ENCODE measurements at regions not wholly inside any gene's neighbourhood (a gene's known extent, or its start where the extent isn't known, plus 50 kb on each side); places are given as distances from the start of the nearest gene placed in this dataset.

- Histone ChIP-seq H4K20me1 (ENCODE audit: insufficient read depth) (no peaks in the 10 kb centered on the region), H3K4me1 (ENCODE audit: control insufficient read depth in 1 of 2, insufficient read depth in 2 of 2, low read depth in 1 of 2, low read length in 1 of 2) (no peaks in the 10 kb centered on the region), H3K4me3 (ENCODE audit: low read depth in 2 of 2, low read length in 1 of 2) (no peak overlapping the region), H3K79me2 (ENCODE audit: insufficient read depth) (no peaks in the 10 kb centered on the region), H3K27ac (ENCODE audit: low read depth in 2 of 2, low read length in 1 of 2) (no peak overlapping the region), H3K9me3 (no peaks in the 10 kb centered on the region), H3F3A (replicated peaks; ENCODE audit: insufficient read depth) (no peaks in the 10 kb centered on the region), H3K4me2 (no peak overlapping the region), H3K9me2 (no peaks in the 10 kb centered on the region), H3K27me3 (ENCODE audit: insufficient read depth) (no peaks in the 10 kb centered on the region), H2AFZ (ENCODE audit: low read depth) (no peak overlapping the region), H3K36me3 (replicated peaks in 1 of 2; ENCODE audit: control insufficient read depth in 1 of 2, insufficient read depth in 2 of 2, low read length in 1 of 2) (no peaks in the 10 kb centered on the region), H3K9ac (no peak overlapping the region)
- WGBS (ENCODE audit: low lambda C conversion rate), result 68% methylated on average over 6 of the region's 6 CpGs
- CTCF ChIA-PET, result interaction anchor here (0.7 to 0.8 kb wide), 2 partner anchors 33 to 339 kb away, joined by 3 read pairs; no protein-coding TSS in a partner anchor
- POLR2A ChIA-PET, result no interaction called here
- TF ChIP-seq SIN3A (IDR thresholded peaks at IDR 0.05; ENCODE audit: borderline replicate concordance, low read depth, low read length) (no peak), TEAD4 (IDR thresholded peaks at IDR 0.05; ENCODE audit: borderline replicate concordance, insufficient read depth) (no peak), CTCF (IDR thresholded peaks at IDR 0.05) (no peak), SMC3 (IDR thresholded peaks at IDR 0.05; ENCODE audit: low read depth, low read length) (no peak), REST (IDR thresholded peaks at IDR 0.05; ENCODE audit: low read depth, low read length) (no peak), NRF1 (IDR thresholded peaks at IDR 0.05; ENCODE audit: low read depth, low read length) (no peak), RAD21 (IDR thresholded peaks at IDR 0.05; ENCODE audit: low read length) (no peak), POLR2AphosphoS5 (IDR thresholded peaks at IDR 0.05; ENCODE audit: low read depth, low read length) (no peak), ZBTB33 (IDR thresholded peaks at IDR 0.05; ENCODE audit: borderline replicate concordance, low read depth) (no peak), PBX3 (IDR thresholded peaks at IDR 0.05) (no peak), ELF1 (IDR thresholded peaks at IDR 0.05) (no peak), TAF1 (IDR thresholded peaks at IDR 0.05; ENCODE audit: borderline replicate concordance, low read depth, low read length) (no peak), IRF3 (IDR thresholded peaks at IDR 0.05; ENCODE audit: low read depth, low read length) (no peak), FOSL2 (IDR thresholded peaks at IDR 0.05; ENCODE audit: borderline replicate concordance, low read depth) (no peak), FOXM1 (IDR thresholded peaks at IDR 0.05; ENCODE audit: low read depth) (no peak)
- DNase-seq, result no peak
Observed at GRCh38 chr3:170778240-170779217, 91.5 kb downstream of the RPL22L1 start.

All from SK-N-SH (cell line).